Cardiac septum (tissue), 1 donor: ENCODE measurements at regions not wholly inside any gene's neighbourhood (a gene's known extent, or its start where the extent isn't known, plus 50 kb on each side); places are given as distances from the start of the nearest gene placed in this dataset.

Experiments used
- DNase-seq: peaks from one replicate; pipeline ENCODE4 v3.0.0-alpha.2; 2020; ENCODE audit warnings: low spot score
- intact Hi-C: fragments of 100-400 bp; cut with DNase I; formaldehyde crosslinking; loops from one replicate; pipeline ENCODE4 v1.14.0; 2022
- donor health status: DM: no; HTN: no; CAD: no.

- intact Hi-C loops, result no loop called here
- no peak for DNase-seq
Observed at GRCh38 chr14:29236401-29236800, 469.8 kb downstream of the FOXG1 start.

- DNase-seq, result no peak
- intact Hi-C loops, result no loop called here
Observed at GRCh38 chr14:29236848-29237247, 470.3 kb downstream of the FOXG1 start.

GRCh38 chr14:29240066-29240465, 473.5 kb downstream of the FOXG1 start:
- no peak for DNase-seq
- intact Hi-C loops, result no loop called here

GRCh38 chr14:29242755-29243754, 476.5 kb downstream of the FOXG1 start:
- intact Hi-C loops, result no loop called here

GRCh38 chr14:29255692-29256091, 489.1 kb downstream of the FOXG1 start:
- intact Hi-C loops, result no loop called here
- DNase-seq, result no peak

More at GRCh38 chr14:29242755-29243754, 476.5 kb downstream of the FOXG1 start:
- DNase-seq, result no peak

- no peak for DNase-seq
- intact Hi-C loops, result no loop called here
Observed at GRCh38 chr14:29262979-29263378, 496.4 kb downstream of the FOXG1 start.

- intact Hi-C loops, result no loop called here
- DNase-seq, result no peak
Observed at GRCh38 chr14:29264865-29265264, 498.3 kb downstream of the FOXG1 start.

- DNase-seq, result no peak
Observed at GRCh38 chr14:29265852-29266251, 499.3 kb downstream of the FOXG1 start.

GRCh38 chr14:29271669-29272068, 505.1 kb downstream of the FOXG1 start:
- no peak for DNase-seq
- intact Hi-C loops, result no loop called here

More at GRCh38 chr14:29265852-29266251, 499.3 kb downstream of the FOXG1 start:
- intact Hi-C loops, result no loop called here

- intact Hi-C loops, result no loop called here
- DNase-seq, result no peak
Observed at GRCh38 chr14:29273513-29273912, 506.9 kb downstream of the FOXG1 start.

- intact Hi-C loops, result no loop called here
- no peak for DNase-seq
Observed at GRCh38 chr14:29274890-29275596, 508.5 kb downstream of the FOXG1 start.

- no peak for DNase-seq
- intact Hi-C loops, result no loop called here
Observed at GRCh38 chr14:29278301-29279263, 512.0 kb downstream of the FOXG1 start.

- intact Hi-C loops, result no loop called here
- no peak for DNase-seq
Observed at GRCh38 chr14:29282169-29282568, 515.6 kb downstream of the FOXG1 start.

- intact Hi-C loops, result no loop called here
- no peak for DNase-seq
Observed at GRCh38 chr14:29290441-29290840, 523.9 kb downstream of the FOXG1 start.

GRCh38 chr14:29299372-29299771, 532.8 kb downstream of the FOXG1 start:
- no peak for DNase-seq
- intact Hi-C loops, result no loop called here

- no peak for DNase-seq
- intact Hi-C loops, result no loop called here
Observed at GRCh38 chr14:29301571-29301970, 535.0 kb downstream of the FOXG1 start.

GRCh38 chr14:29310210-29310609, 543.6 kb downstream of the FOXG1 start:
- no peak for DNase-seq
- intact Hi-C loops, result no loop called here

GRCh38 chr14:29310757-29311156, 544.2 kb downstream of the FOXG1 start:
- DNase-seq, result no peak

GRCh38 chr14:29311983-29312382, 545.4 kb downstream of the FOXG1 start:
- intact Hi-C loops, result no loop called here
- no peak for DNase-seq

More at GRCh38 chr14:29310757-29311156, 544.2 kb downstream of the FOXG1 start:
- intact Hi-C loops, result no loop called here
